ENCODE measurements at regions not wholly inside any gene's neighbourhood (a gene's known extent, or its start where the extent isn't known, plus 50 kb on each side); places are given as distances from the start of the nearest gene placed in this dataset.

DNA sequence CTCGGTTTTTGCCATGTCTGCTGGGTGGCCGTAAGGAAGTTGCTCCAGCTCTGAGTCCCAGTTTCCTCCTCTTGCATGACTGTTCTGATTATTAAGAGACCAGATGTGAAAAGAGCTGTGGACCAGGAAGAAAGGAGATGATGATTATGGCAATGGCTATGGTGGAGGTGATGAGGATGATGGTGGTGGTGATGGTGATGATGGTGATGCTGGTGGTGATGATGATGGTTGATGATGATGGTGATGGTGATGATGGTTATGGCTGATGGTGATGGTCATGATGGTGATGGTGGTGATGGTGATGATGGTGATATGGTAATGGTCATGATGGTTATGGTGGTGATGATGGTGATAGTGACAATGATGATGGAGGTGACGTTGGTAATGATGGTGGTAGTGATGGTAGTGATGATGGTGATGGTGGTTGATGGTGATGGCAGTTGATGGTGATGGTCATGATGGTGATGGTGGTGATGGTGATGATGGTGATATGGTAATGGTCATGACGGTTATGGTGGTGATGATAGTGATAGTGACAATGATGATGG lies 107.8 kb upstream of the NKX1-1 start:
- TF ChIP-seq EZH2phosphoT487 (IDR thresholded peaks at IDR 0.05; ENCODE audit: borderline replicate concordance, low read depth, low read length) (no peak), CTCF (conservative IDR thresholded peaks at IDR 0.05; ENCODE audit: low read length) (no peak)
- H3K36me3 ChIP-seq (ENCODE audit: insufficient read depth, low read length): no peaks in the 10 kb centered on the region
- ChIA-PET CTCF (ENCODE audit: unreplicated experiment) (no interaction called here), POLR2A (no interaction called here)
- H2AFZ ChIP-seq (ENCODE audit: low read length): no peak overlapping the region
- H3K4me1 ChIP-seq (ENCODE audit: insufficient read depth, low read length, poor library complexity, severe bottlenecking): no peaks in the 10 kb centered on the region
- no peak overlapping the region for H3K27ac ChIP-seq (ENCODE audit: low read depth, low read length, poor library complexity, severe bottlenecking)
- H3K4me2 ChIP-seq (ENCODE audit: low read length): no peak overlapping the region
- intact Hi-C loops (cut with micrococcal nuclease; ENCODE audit: unreplicated experiment): no loop called here
- no peaks in the 10 kb centered on the region for H3K79me2 ChIP-seq (ENCODE audit: insufficient read depth, low read depth, low read length)
- no peaks in the 10 kb centered on the region for H4K20me1 ChIP-seq (ENCODE audit: insufficient read depth, low read length)
- no peak overlapping the region for H3K4me3 ChIP-seq (ENCODE audit: low read depth, low read length, poor library complexity, severe bottlenecking)
- no peak for DNase-seq (ENCODE audit: low spot score)
- no peaks in the 10 kb centered on the region for H3K9me2 ChIP-seq (ENCODE audit: insufficient read depth, low read length)
- no TSS peak for BruUV-seq (replicated peaks)
- no peaks in the 10 kb centered on the region for H3K9me3 ChIP-seq (ENCODE audit: low read length)

GRCh38 chr4:1512738-1513660 lies 106.8 kb upstream of the NKX1-1 start:
- Histone ChIP-seq H3K4me1 (ENCODE audit: insufficient read depth, low read length, poor library complexity, severe bottlenecking) (no peaks in the 10 kb centered on the region), H3K4me2 (ENCODE audit: low read length) (no peak overlapping the region), H3K79me2 (ENCODE audit: insufficient read depth, low read depth, low read length) (no peaks in the 10 kb centered on the region), H3K9me3 (ENCODE audit: low read length) (no peaks in the 10 kb centered on the region), H4K20me1 (ENCODE audit: insufficient read depth, low read length) (no peaks in the 10 kb centered on the region), H3K4me3 (ENCODE audit: low read depth, low read length, poor library complexity, severe bottlenecking) (no peak overlapping the region), H3K36me3 (ENCODE audit: insufficient read depth, low read length) (no peaks in the 10 kb centered on the region), H2AFZ (ENCODE audit: low read length) (no peak overlapping the region), H3K27ac (ENCODE audit: low read depth, low read length, poor library complexity, severe bottlenecking) (no peak overlapping the region), H3K9me2 (ENCODE audit: insufficient read depth, low read length) (no peaks in the 10 kb centered on the region)
- CTCF ChIA-PET (ENCODE audit: unreplicated experiment): no interaction called here
- intact Hi-C loops (cut with micrococcal nuclease; ENCODE audit: unreplicated experiment): no loop called here
- no TSS peak for BruUV-seq (replicated peaks)
- TF ChIP-seq EZH2phosphoT487 (IDR thresholded peaks at IDR 0.05; ENCODE audit: borderline replicate concordance, low read depth, low read length) (no peak), CTCF (conservative IDR thresholded peaks at IDR 0.05; ENCODE audit: low read length) (no peak)
- POLR2A ChIA-PET: no interaction called here
- DNase-seq (ENCODE audit: low spot score): no peak

Data from OCI-LY7 (cell line).